HPDE6-E6E7 (cell line): ENCODE measurements at regions not wholly inside any gene's neighbourhood (a gene's known extent, or its start where the extent isn't known, plus 50 kb on each side); places are given as distances from the start of the nearest gene placed in this dataset.
"Not testable (repeated sequence)": the region's sequence is repeated elsewhere in the genome, so short reads cannot be mapped to it uniquely, and the experiment has no call there.

Source experiments
- DNase-seq: peaks from one replicate; pipeline ENCODE4 v3.0.0; 2011; ENCODE audit warnings: missing footprints; ENCODE audit errors: extremely low spot score

DNA sequence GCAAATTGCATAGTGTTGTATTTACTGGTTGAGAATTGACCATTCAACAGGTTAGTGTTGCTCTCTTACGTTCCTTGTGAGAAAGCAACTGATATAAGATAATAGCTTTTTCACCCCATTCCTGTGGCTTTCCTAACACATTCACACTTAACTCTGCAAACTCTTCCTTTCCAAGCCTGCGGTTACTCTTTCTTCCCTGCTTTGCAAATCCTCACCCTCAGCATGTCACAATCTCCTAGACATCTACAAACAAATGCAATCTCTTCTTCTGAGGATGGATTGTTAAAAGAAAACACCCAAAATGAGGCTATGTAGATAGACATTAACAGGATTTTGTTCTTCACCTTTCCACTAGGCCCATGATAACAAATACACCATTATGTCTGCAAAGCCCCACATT lies 771.7 kb upstream of the PCDH7 start:
- DNase-seq: no peak

DNA sequence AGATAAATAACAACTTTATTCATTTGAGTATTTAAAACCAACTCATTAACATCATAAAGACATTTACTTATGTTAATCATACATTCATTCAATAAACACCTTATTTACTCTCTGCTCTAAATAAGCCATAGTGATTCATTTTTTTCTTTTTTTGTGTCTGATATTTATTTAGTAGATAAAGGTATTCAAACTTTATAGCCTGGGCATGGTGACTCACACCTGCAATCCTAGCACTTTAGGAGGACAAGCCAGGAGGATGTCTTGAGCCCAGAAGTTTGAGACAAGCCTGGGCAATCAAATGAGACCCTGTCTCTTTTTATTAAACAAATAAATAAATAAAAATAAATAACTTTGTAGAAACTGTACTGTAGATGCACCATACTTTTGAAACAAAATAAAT lies 771.3 kb upstream of the PCDH7 start:
- no peak for DNase-seq

DNA sequence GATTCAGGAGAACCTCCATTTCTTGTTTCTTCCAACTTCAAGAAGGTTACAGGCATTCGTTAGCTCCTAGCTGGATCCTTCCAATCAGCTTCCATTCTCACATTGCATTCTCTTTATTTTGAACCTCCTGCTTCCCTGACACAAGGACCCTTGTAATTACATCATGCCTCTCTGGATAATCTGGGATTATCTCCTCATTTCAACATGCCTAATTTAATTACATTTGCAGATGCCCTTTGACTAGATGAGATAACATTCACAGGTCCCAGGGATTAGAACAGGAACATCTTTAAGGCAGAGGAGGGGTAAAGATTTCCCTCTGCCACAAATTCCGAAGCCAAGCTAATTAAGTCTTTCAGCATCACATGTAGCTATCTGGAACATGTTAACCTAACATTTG lies 753.8 kb upstream of the PCDH7 start:
- DNase-seq: no peak

DNA sequence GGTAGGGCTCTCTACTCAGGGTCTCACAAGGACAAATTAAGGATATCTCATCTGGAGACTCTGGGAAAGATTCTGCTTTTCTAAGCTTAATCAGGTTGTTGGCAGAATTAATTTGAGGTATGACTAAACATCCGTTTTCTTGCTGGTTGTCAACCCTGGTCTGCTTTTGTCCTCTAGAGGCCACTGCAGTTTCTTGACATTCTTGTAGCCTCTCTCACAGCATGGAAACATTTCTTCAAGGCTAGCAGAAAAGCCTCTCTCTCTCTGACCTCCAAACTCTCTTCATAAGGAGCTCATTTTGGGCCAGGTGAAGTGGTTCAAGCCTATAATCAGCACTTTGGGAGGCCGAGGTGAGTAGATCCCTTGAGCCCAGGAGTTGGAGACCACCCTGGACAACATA lies 749.5 kb upstream of the PCDH7 start:
- DNase-seq: peak; percentile 38

DNA sequence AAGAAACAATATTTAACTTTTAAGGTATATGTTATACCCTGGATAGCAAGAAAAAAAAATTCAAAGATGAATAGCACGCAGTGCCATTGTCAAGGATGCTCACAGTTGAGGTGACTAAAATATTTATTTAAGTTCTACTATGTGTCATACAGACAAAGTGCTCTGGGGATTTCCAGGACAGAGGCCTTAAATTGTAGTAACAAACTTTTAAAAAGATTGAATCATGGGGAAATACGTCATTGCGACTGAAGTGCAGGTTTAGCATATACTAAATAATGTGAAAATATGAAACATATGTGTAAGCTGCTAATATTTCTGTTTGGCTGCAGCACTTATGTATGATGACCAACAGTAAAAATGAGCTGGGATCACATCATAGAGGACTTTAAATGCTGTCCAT lies 748.0 kb upstream of the PCDH7 start:
- DNase-seq: no peak

DNA sequence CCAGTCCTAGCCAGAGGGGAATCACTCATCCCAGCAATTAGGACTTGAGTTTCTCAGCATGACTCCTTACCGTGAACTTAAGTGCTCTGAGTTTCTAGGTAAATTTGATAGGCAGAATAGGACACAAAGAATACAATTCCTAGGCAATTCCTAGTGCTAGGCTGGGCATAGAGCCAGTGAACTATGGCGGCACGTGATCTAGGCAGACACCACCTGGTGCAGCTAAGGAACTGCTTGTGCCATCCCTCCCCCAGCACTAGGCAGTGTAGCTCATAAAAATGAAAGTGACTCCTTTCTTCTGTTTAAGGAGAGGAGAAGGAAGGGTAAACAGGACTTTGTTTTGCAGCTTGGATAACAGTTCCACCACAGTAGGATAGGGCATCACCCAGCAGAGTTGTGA lies 736.3 kb upstream of the PCDH7 start:
- no peak for DNase-seq

DNA sequence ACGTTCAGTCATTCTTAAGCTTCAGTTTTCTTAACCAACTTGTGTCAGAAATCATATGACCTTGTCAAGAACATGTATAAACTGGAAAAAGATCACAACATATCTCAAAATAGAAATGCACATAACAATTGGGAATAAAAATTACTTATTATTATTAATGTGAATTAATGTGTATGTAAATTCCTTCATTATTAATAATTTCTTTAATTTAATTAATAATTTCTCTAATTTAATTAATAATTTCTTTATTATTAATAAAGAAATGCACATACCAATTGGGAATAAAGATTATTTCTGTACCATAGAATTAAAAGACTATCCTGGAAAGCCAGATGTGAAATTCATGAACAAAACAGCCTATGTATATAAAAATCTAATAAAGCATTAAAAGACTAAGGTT lies 718.5 kb upstream of the PCDH7 start:
- no peak for DNase-seq

DNA sequence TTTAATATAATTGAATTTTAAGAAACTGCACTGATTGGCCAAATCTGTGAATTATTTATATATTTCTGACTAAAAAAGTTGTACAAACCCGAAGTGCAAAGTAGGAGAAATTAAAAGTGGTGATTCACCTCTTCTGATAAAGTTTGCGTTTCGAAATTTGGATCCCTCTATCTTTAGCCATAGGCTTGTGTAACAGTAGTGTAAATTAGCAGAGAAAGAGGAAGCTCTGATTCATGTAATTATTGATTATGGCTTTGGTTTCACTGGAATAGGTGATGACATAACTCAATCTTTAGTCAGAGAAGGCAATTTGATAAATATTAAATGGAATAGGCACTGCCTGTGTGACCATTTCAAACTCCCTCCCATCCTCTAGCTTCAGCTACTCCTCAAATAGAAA lies 717.8 kb upstream of the PCDH7 start:
- DNase-seq: no peak

DNA sequence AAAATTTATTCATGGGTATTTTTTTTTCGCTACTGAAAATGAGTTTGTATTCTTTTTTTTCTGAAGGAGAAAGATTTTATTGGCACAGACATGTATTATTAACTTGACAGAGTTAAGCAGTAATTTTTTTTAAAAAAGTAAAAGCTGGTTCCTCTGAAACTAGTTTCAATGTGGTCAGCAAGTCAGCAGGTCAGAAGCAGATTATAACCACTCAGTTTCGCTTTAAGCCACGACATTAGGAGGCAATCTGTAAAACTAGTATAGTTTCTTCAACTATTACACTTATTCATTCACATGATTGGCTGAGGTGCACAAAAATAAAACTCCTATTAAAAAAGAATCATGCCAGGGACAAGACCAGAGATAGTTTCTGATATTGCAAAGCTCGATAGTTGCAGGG lies 714.2 kb upstream of the PCDH7 start:
- DNase-seq: no peak

DNA sequence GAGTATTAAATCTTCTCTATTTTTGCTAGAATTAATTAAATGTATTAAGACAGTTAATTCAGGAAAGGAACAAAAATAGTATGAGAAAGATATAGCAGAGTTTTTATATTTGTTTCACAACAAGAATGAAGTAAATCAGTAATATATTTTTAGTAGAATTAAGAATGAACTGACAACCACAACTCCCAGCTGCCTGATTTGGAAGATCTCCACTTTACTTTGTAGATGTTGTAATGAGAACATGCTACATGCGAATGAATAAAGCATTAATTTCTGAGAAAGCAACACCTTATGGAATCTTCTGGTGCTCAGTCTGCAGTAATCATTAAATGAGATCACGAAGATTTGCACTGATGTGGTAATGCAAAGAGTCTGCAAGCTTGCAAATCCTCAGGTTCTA lies 695.6 kb upstream of the PCDH7 start:
- no peak for DNase-seq

DNA sequence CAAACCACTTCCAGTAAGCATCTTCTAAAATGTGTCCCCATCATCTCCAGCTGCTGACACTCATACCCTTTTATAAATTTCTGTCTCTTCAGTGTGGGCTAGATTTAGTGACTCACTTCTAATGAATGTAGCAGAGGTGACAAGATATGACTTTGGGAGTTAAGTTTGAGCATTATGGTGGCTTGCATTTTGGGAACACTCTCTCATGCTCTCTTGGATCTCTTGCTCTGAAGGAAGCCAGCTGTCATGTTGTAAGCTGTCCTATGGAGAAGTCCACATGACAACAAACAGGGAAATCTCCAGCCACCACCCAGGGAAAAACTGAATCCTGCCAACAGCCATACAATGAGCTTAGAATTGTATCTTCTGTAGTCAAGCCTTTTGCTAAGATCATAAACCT lies 691.3 kb upstream of the PCDH7 start:
- DNase-seq: no peak

DNA sequence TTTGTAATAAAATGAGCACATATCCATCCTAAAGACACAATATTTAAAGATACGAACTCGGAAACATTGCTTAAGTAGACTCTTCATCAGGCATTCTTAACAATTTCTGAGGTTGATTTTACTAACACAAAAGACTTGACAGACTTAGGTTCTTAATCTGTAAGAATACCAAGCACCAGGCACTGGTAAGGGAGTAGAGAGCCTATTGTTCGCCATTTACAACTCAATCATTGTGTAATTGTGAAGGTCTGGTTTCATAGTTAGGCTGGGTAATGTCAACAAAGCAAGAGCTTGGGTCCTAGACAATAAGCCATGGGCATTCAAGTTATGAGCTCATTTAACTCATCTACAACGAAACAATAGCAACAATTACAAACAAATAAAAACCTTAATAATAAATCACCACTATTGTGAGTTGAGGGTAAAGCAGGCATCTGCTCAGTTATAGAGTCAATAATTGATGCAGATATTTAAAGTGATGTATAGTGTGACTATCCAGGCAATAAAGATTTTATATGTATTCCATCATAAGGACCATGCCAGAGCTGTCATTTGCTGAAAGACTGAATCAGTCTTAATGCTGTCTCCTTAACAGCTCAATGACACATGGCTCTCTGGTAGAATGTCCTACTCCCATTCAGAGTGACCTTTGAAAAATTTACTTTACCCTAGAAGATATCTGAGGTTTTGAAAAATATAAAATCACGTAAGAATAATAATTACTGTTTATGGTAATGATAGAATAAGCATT lies 664.0 kb upstream of the PCDH7 start:
- DNase-seq: no peak

DNA sequence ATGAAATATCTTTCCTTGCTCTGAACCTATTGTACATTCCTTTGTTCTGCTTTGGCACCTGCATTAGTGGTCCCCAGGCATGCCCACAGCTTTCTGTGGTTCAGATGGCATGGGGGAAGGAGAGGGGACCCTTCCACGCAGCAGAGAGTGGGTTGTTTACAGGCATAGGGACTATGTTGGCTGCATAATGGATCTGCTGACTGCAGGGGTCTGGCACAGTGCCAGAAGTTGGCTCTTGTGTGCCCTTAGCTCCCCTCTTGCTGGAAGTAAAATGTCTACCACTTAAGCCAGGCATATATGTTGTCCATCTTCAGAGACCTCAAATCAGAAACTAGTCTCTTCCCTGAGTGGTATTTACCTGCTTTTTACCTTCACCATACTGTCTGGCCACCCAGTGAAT lies 651.9 kb upstream of the PCDH7 start:
- DNase-seq: no peak

DNA sequence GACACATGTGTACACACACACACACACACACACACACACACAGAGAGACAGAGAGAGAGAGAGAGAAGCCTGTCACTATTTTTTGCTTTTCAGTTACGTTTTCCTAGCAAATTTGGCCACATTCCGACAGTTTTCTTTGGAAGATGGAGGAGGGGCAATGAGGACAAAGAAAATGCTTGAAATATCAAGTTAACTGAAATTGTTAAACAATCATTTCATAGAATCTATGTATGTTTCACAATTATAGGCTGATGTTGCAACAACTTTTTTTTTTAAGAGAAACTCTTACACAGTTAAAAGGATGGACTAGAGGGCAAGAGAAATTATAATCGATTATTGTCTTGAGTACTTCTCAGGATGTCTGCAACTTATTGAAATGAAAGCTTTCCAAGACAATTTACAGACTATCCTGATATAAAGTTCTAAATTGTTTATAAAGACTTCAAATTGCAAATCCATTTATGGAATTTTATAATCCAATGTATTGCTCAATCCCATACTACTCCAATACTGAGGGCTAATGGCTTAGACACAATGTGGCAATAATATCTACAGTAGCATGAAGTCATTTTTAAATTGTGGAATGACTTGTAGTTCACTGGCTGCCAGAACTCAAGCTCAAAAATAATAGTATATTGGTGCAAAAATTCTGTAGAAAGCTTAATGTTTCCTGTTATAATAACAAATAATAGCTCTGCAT lies 647.0 kb upstream of the PCDH7 start:
- no peak for DNase-seq

DNA sequence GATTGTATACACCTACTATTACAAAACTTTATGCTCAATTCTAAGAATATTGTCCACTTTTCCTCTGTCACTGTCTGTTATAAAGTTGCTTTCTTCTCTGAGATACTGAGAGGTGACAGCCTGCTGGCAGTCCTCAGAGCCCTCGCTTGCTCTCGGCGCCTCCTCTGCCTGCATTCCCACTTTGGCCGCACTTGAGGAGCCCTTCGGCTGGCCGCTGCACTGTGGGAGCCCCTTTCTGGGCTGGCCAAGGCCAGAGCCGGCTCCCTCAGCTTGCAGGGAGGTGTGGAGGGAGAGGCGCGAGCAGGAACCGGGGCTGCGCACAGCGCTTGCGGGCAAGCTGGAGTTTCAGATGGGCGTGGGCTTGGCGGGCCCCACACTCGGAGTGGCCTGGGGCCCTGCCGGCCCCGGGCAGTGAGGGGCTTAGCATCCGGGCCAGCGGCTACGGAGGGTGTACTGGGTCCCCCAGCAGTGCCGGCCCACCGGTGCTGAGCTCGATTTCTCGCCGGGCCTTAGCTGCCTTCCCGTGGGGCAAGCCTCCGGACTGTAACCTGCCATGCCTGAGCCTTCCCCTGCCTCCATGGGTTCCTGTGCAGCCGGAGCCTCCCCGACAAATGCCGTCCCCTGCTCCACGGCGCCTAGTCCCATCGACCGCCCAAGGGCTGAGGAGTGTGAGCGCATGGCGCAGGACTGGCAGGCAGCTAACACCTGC lies 627.6 kb upstream of the PCDH7 start:
- not testable (repeated sequence) for DNase-seq

DNA sequence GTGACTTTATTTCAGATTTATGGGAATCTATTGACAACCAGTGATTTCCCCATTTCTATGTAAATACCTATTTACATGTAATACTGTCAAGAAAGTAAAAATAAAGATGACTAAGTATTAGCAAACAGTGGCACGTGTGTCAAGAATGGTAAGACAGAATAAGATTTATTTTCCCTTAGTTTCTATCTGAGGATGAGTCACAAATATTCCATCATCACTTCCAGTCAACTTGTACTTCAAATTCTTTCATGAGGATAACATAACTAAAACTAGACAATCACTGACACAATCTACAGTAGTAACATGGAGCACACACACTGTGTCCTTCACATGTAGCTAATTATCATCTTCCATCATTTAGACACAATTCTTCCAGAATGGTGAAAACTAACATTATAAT lies 625.3 kb upstream of the PCDH7 start:
- DNase-seq: peak; percentile 16

DNA sequence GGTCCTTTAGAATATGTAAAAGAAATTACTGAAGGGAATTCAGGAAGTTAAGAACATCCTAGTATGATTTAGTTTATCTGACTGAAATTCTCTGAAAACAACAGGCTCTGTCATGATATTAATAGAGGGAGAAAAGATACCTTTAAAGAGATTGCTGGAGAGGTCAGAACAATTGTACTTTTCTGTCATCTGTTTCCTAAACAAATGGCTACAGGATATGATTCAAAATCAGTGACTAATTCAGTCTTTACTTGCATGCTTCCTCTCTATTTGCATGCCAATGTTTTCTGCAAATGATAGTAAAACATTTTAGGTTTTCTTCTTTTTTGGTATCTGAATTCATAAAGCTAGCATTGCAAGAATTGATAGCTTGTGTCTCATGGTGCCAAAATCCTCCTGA lies 616.7 kb upstream of the PCDH7 start:
- DNase-seq: peak; percentile 8

DNA sequence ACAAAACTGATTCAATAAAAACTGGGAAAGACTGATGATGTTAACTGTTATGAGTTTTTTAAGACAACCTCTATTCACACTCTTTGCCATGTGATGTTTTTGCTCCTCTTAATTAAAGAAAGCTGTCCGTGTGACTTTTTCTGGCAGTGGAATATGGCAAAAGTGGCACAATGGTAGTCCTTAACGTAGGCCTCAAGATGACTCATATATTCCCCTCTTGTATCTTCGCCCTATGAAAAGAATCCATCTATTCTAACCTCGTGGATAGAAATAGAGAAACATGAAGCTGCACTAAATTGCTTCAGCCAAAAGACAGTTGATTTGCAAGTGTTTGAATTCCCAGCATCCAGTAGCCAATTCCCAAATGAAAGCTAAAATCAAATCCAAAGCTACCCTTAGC lies 603.8 kb upstream of the PCDH7 start:
- DNase-seq: no peak

DNA sequence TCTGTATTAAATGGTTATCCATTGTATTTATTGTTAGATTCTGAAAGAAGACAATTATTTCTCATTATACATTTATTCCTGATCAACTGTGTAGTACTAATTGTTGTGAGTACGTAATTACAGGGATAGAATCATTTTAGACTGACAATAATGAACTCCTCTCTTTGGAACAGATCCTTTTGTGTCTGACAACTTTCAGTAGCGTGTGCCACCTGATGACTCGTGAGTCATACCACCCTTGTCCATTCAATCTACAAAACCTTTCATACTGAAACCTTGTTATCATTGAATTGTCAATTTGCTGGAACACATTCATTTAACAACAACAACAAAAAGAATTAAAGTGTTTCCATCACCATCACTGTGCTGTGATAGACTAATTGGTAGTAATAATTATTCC lies 602.7 kb upstream of the PCDH7 start:
- DNase-seq: no peak

DNA sequence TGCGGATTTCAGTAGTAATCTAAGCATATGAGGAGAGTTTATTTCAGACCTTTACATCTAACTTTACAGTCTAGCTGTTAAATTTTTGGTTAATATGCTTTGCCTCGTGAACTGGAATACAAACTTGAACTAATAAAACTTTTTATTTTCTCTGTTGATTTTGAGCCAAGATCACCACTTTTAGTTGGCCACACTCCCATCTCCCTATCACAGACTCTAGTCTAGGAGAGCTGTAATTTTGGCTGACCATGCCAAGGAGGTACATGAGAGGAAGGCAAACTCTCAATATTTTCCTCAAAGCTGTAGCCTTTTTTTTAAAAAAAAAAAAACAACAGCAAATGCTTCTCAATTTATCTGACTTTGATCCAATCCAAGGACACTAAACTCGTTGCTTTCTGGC lies 597.5 kb upstream of the PCDH7 start:
- no peak for DNase-seq

DNA sequence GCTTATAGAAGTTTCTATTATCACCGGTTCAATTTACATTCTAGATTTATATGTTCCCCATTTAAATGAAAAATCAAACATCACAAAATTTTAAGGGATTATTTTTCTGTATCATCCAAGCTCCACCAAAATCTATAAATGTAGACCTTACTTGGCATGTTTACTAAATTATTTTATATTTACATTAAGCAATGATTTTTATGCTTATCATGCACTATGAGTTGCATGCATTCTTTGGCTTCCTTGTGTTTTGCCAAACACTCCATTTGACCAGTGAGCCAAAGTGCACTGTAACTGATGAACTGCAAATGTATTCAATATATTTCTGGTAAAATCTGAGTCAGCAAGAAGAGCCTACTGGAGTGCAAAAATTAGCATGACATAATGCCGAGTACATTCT lies 595.5 kb upstream of the PCDH7 start:
- DNase-seq: not testable (repeated sequence)

DNA sequence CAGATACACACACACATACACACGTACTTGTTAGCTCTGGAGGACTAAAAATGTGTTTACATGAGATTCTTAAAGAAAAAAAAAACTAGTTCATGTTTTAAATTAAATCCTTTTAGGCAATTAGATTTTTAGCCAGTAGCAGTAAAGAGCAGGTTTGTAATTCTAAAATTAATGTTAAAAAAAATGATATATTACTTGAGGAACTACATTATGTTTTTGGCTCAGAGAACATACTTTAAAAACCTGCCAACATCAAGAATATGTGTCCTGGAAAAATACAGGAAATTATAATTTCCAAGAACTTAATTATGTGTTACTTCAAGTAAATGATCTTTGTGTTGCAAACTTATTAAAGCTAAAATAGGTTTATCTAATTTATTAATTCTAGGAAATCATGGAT lies 594.3 kb upstream of the PCDH7 start:
- no peak for DNase-seq

DNA sequence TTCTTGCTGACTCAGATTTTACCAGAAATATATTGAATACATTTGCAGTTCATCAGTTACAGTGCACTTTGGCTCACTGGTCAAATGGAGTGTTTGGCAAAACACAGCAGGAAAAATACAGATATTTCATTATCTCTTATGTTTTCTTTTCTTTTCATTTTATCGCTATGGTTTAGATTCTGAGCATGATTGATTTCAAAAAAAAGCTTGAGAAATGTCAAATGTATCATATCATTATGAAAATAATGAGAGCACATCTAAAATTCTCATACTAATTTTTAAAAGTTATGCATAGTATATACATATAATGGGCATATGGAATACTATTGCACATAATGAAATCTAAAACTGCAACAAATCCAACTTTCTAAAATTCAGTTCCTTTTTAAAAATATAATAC lies 593.8 kb upstream of the PCDH7 start:
- no peak for DNase-seq
